ENCODE measurements at regions not wholly inside any gene's neighbourhood (a gene's known extent, or its start where the extent isn't known, plus 50 kb on each side); places are given as distances from the start of the nearest gene placed in this dataset.

GRCh38 chr4:62415256-62415655, 1215.1 kb downstream of the ADGRL3 start:
- DNase-seq = no peak

- DNase-seq = no peak
Observed at GRCh38 chr4:62414563-62414962, 1214.4 kb downstream of the ADGRL3 start.

GRCh38 chr4:62410371-62411003, 1210.4 kb downstream of the ADGRL3 start:
- no peak for DNase-seq

GRCh38 chr4:62408454-62408853, 1208.3 kb downstream of the ADGRL3 start:
- no peak for DNase-seq

GRCh38 chr4:62407534-62407933, 1207.4 kb downstream of the ADGRL3 start:
- DNase-seq = no peak

GRCh38 chr4:62402088-62402806, 1202.1 kb downstream of the ADGRL3 start:
- DNase-seq = no peak

GRCh38 chr4:62399242-62399641, 1199.1 kb downstream of the ADGRL3 start:
- DNase-seq = no peak

GRCh38 chr4:62398318-62398717, 1198.2 kb downstream of the ADGRL3 start:
- DNase-seq = no peak

- no peak for DNase-seq
Observed at GRCh38 chr4:62394766-62395165, 1194.6 kb downstream of the ADGRL3 start.

GRCh38 chr4:62387808-62388207, 1187.7 kb downstream of the ADGRL3 start:
- DNase-seq = no peak

GRCh38 chr4:62377700-62378099, 1177.6 kb downstream of the ADGRL3 start:
- DNase-seq = no peak

- DNase-seq = no peak
Observed at GRCh38 chr4:62377245-62377644, 1177.1 kb downstream of the ADGRL3 start.

GRCh38 chr4:62366939-62367338, 1166.8 kb downstream of the ADGRL3 start:
- DNase-seq = no peak

GRCh38 chr4:62360156-62360545, 1160.0 kb downstream of the ADGRL3 start:
- DNase-seq = no peak

GRCh38 chr4:62359441-62360155, 1159.5 kb downstream of the ADGRL3 start:
- DNase-seq = no peak

- DNase-seq = no peak
Observed at GRCh38 chr4:62344915-62345314, 1144.8 kb downstream of the ADGRL3 start.

- DNase-seq = no peak
Observed at GRCh38 chr4:62344474-62344873, 1144.3 kb downstream of the ADGRL3 start.

GRCh38 chr4:62342346-62342745, 1142.2 kb downstream of the ADGRL3 start:
- no peak for DNase-seq

GRCh38 chr4:62328526-62328925, 1128.4 kb downstream of the ADGRL3 start:
- DNase-seq = no peak

GRCh38 chr4:62327612-62328297, 1127.6 kb downstream of the ADGRL3 start:
- no peak for DNase-seq

GRCh38 chr4:62324215-62324614, 1124.1 kb downstream of the ADGRL3 start:
- DNase-seq = no peak

- no peak for DNase-seq
Observed at GRCh38 chr4:62320612-62321011, 1120.5 kb downstream of the ADGRL3 start.

GRCh38 chr4:62302710-62303109, 1102.6 kb downstream of the ADGRL3 start:
- no peak for DNase-seq

GRCh38 chr4:62301500-62301899, 1101.4 kb downstream of the ADGRL3 start:
- no peak for DNase-seq

All from HCEC 1CT (cell line).